K562 (cell line): ENCODE measurements at regions not wholly inside any gene's neighbourhood (a gene's known extent, or its start where the extent isn't known, plus 50 kb on each side); places are given as distances from the start of the nearest gene placed in this dataset.
A peak's percentile ranks its signal among the peaks of the same experiment; 100 is the strongest.

Source experiments
- ATAC-seq: fragments of 200-7000 bp; cut with Tn5 transposase; 3 replicates; pipeline ENCODE4 v1.9.1; 2020; ENCODE audit warnings: moderate library complexity
- BruUV-seq: library from RNA; stranded (reverse); fragments of 400-500 nt; replicated peaks from 2 replicates; lab custom pipeline; 2021; lab: Mats Ljungman, UMichigan
- CTCF ChIA-PET: fragments of 300-600 bp; formaldehyde crosslinking; extraction: SDS; loops from one replicate; lab custom pipeline; 2021; ENCODE audit warnings: low intra/inter-chr PET ratio; lab: Yijun Ruan, JAX
- POLR2A ChIA-PET: fragments of 300-600, 350-650 bp; sonication (Branson Sonifier 250); formaldehyde crosslinking; extraction: SDS; loops from one replicate; lab custom pipeline; 2021; ENCODE audit warnings: antibody characterized with exemption, inconsistent platforms; lab: Yijun Ruan, JAX
- DNase-seq, 4 experiments: peaks; one replicate each; pipeline versions ENCODE4 v3.0.0 to v3.0.0-alpha.2; 2011 to 2018; ENCODE audit warnings: low spot score in 3 of 4, mixed read lengths in 3 of 4; ENCODE audit errors: extremely low read depth in 1 of 4
- FAIRE-seq: peaks from 2 replicates; lab custom pipeline; 2011; peaks lifted over from hg19 to GRCh38; lab: Jason Lieb, UNC
- H2AFZ ChIP-seq: 2 replicates; pipeline ENCODE4 v1.6.0; 2011; ENCODE audit warnings: low read depth, low read length, control low read depth, inconsistent platforms
- H3K27ac ChIP-seq: fragments of 200-600 bp; 3 replicates; pipeline ENCODE4 v1.8.0; 2011; ENCODE audit warnings: low read depth, mild to moderate bottlenecking, control low read depth, inconsistent platforms, low read length, moderate library complexity, mixed read lengths; ENCODE audit errors: extremely low read depth
- H3K27me3 ChIP-seq, 2 experiments: fragments of 300-600 bp in 1 of 2; 2 replicates in 1 of 2; 3 replicates in 1 of 2; pipeline versions ENCODE4 v1.6.0 to v1.8.0; 2011; ENCODE audit warnings: inconsistent platforms in 2 of 2, low read length in 2 of 2, mild to moderate bottlenecking in 1 of 2, mixed read lengths in 1 of 2, moderate library complexity in 1 of 2; ENCODE audit not compliant: control insufficient read depth in 2 of 2, insufficient read depth in 2 of 2
- H3K36me3 ChIP-seq: fragments of 300-600 bp; 3 replicates; pipeline ENCODE4 v1.8.0; 2011; ENCODE audit warnings: mild to moderate bottlenecking, low read length, inconsistent platforms; ENCODE audit not compliant: control insufficient read depth, insufficient read depth
- H3K4me1 ChIP-seq, 2 experiments: fragments of 200-600 bp in 1 of 2; replicated peaks in 1 of 2; 2 replicates in 1 of 2; 3 replicates in 1 of 2; pipeline versions ENCODE4 v1.5.1 to v1.8.0; 2011; ENCODE audit warnings: inconsistent platforms in 2 of 2, low read length in 2 of 2, mild to moderate bottlenecking in 1 of 2, mixed read lengths in 1 of 2, moderate library complexity in 1 of 2; ENCODE audit not compliant: control insufficient read depth in 2 of 2, insufficient read depth in 2 of 2
- H3K4me2 ChIP-seq: 2 replicates; pipeline ENCODE4 v1.6.1; 2011; ENCODE audit warnings: low read length, control low read depth, inconsistent platforms, mixed read lengths; ENCODE audit not compliant: insufficient read depth
- H3K4me3 ChIP-seq: fragments of 200-600 bp; sonication (generic), shearing (Covaris generic); 2 replicates; pipeline ENCODE4 v1.5.1; 2016; ENCODE audit warnings: control low read depth, inconsistent platforms
- H3K79me2 ChIP-seq: fragments of 200-600 bp; 3 replicates; pipeline ENCODE4 v1.8.0; 2011; ENCODE audit warnings: low read length, inconsistent platforms; ENCODE audit not compliant: control insufficient read depth, insufficient read depth
- H3K9ac ChIP-seq, 2 experiments: 2 replicates each; pipeline versions ENCODE4 v1.6.0 to v1.6.1; 2011; ENCODE audit warnings: low read depth in 2 of 2, low read length in 2 of 2, control low read depth in 1 of 2, inconsistent platforms in 1 of 2, mild to moderate bottlenecking in 1 of 2, mixed read lengths in 1 of 2; ENCODE audit not compliant: insufficient read depth in 1 of 2
- H3K9me1 ChIP-seq: one replicate; pipeline ENCODE4 v1.6.0; 2011; ENCODE audit warnings: inconsistent platforms, mild to moderate bottlenecking, low read length, moderate library complexity; ENCODE audit not compliant: control insufficient read depth, insufficient read depth
- H3K9me3 ChIP-seq: replicated peaks from 2 replicates; pipeline ENCODE4 v1.5.1; 2011; ENCODE audit warnings: low read depth, low read length, inconsistent platforms; ENCODE audit not compliant: control insufficient read depth, insufficient read depth
- H4K20me1 ChIP-seq: replicated peaks from 2 replicates; pipeline ENCODE4 v1.6.1; 2011; ENCODE audit warnings: low read length, inconsistent platforms, mixed read lengths; ENCODE audit not compliant: control insufficient read depth, insufficient read depth
- ELK1 ChIP-seq: sonication (generic); formaldehyde crosslinking; IDR thresholded peaks from 2 replicates; pipeline ENCODE4 v1.8.1; 2022; ENCODE audit warnings: missing genetic modification reagents
- MCM7 ChIP-seq, 2 experiments: fragments of 450-650 bp; IDR thresholded peaks; 2 replicates each; pipeline ENCODE4 v1.6.1; 2016 to 2018
- TAF1 ChIP-seq: IDR thresholded peaks from 2 replicates; pipeline ENCODE4 v1.6.1; 2011; ENCODE audit warnings: mild to moderate bottlenecking, low read length, moderate library complexity; ENCODE audit not compliant: insufficient read depth, control insufficient read depth, severe bottlenecking; ENCODE audit errors: extremely low read depth
- THAP7 ChIP-seq: fragments of 250-450 bp; sonication (Bioruptor Pico); IDR thresholded peaks from 2 replicates; pipeline ENCODE4 v1.5.0; 2021
- TRIM28 ChIP-seq: fragments of 450-650 bp; IDR thresholded peaks from 2 replicates; pipeline ENCODE4 v1.6.1; 2017
- WGBS: fragments of 100-300 bp; shearing (Covaris generic); methylation state at CpG from one replicate; pipeline ENCODE4 v1.1.6; 2016; ENCODE audit warnings: low coverage, mixed read lengths; ENCODE audit not compliant: insufficient coverage; ENCODE audit errors: missing lambda C conversion rate; 5-methylcytosine and 5-hydroxymethylcytosine counted together
- in situ Hi-C: fragments of 300-500 bp; cut with MboI; formaldehyde crosslinking; loops from 4 replicates; pipeline ENCODE4 v1.15.0; 2018; ENCODE audit warnings: inconsistent platforms, mixed read lengths
- intact Hi-C: fragments of 100-400 bp; cut with micrococcal nuclease; formaldehyde crosslinking; loops from 2 replicates; pipeline ENCODE4 v1.14.2; 2022

DNA sequence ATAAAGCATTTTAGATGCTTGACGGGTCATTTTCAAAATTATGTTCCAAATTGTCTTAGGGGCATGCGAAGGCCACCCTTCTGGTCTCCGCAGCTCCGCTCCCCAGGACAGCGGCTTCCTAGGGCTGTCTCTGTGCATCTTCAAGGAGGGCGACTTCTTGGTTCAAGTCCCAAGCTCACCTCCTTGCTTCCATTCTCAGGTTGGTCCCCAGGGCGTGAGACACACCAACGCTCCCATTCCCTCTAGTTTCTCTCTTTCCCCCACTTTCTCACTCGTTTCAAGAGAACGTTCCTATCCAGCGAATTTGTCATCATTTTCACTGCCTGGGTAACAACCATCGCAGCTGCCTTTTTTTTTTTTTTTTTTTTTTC lies 109.4 kb upstream of the CCND2 start:
- Histone ChIP-seq H3K4me2 (no peak overlapping the region), H3K4me3 (no peak overlapping the region), H3K79me2 (no peaks in the 10 kb centered on the region), H3K9me1 (no peaks in the 10 kb centered on the region), H3K27me3 (no peaks in the 10 kb centered on the region), H2AFZ (no peak overlapping the region), H3K27ac (no peak overlapping the region), H3K9me3 (no peaks in the 10 kb centered on the region), H3K36me3 (no peaks in the 10 kb centered on the region), H3K4me1 (peaks cover 0 to 5% of the 10 kb centered on the region in 2 experiments; a peak in 2 of 5 replicates), H3K9ac (no peak overlapping the region), H4K20me1 (no peaks in the 10 kb centered on the region)
- WGBS: 83% methylated on average over 9 of the region's 12 CpGs
- FAIRE-seq (no peak), ATAC-seq (no peak), DNase-seq (no peak)
- in situ Hi-C loops (no loop called here), intact Hi-C loops (no loop called here)
- no TSS peak for BruUV-seq
- POLR2A ChIA-PET: interaction anchor here (0.6 to 1.0 kb wide), 2 partner anchors 113 to 118 kb away, joined by 3 to 4 read pairs; no protein-coding TSS in a partner anchor
- TF ChIP-seq ELK1 (CRISPR knock-in tag): no peak
- TF ChIP-seq TAF1: no peak
- TF ChIP-seq MCM7 (IDR thresholded peaks at IDR 0.05): no peak
- CTCF ChIA-PET: no interaction called here

DNA sequence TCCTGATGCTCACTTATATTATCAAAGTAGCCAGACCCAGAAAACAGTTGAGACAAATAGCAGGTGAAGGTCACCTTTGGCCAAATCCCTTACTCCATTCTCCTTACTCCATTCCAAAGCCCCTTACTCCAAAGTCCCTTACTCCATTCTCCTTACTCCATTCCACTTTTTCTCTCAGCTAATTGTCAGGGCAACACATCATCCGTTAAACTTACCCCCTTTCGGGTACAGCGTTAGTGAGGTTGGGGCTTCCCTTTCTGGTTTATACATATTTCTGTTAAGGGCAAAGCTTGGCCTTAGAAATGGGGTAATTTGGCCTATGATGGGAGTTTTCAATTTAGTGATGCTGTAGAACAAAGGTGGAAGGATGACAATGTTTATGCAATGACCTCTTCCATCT lies 111.8 kb upstream of the CCND2 start:
- in situ Hi-C loops: no loop called here
- Histone ChIP-seq H3K79me2 (no peaks in the 10 kb centered on the region), H2AFZ (no peak overlapping the region), H3K27ac (no peak overlapping the region), H3K9ac (no peak overlapping the region), H4K20me1 (no peaks in the 10 kb centered on the region), H3K4me1 (peaks cover 0 to 5% of the 10 kb centered on the region in 2 experiments; a peak in 1 of 5 replicates), H3K27me3 (no peaks in the 10 kb centered on the region), H3K36me3 (no peaks in the 10 kb centered on the region), H3K9me3 (no peaks in the 10 kb centered on the region), H3K4me2 (no peak overlapping the region), H3K9me1 (no peaks in the 10 kb centered on the region), H3K4me3 (no peak overlapping the region)
- no peak for FAIRE-seq
- DNase-seq: no peak
- 88% methylated on average over 3 of the region's 3 CpGs for WGBS
- BruUV-seq: no TSS peak
- POLR2A ChIA-PET: no interaction called here
- TF ChIP-seq TRIM28 (peak; percentile 45; the same call in 1 of the 2 replicates), THAP7 (CRISPR knock-in tag) (no peak)
- no peak for ATAC-seq
- CTCF ChIA-PET: no interaction called here
- intact Hi-C loops: no loop called here
